Smooth muscle cell (in vitro differentiated cells): ENCODE measurements at regions not wholly inside any gene's neighbourhood (a gene's known extent, or its start where the extent isn't known, plus 50 kb on each side); places are given as distances from the start of the nearest gene placed in this dataset.

Experiments used
- DNase-seq: peaks from one replicate; lab custom pipeline; 2025; ENCODE audit not compliant: unreplicated experiment; lab: John Stamatoyannopoulos, UW
- H2AFZ ChIP-seq: fragments of 200-600 bp; sonication (generic); 2 replicates; pipeline ENCODE4 v1.6.0; 2016; ENCODE audit warnings: antibody characterized with exemption, low read depth, mild to moderate bottlenecking
- H3F3A ChIP-seq: fragments of 200-600 bp; sonication (generic); 2 replicates; pipeline ENCODE4 v1.6.0; 2017; ENCODE audit warnings: antibody characterized with exemption, low read depth
- H3K27ac ChIP-seq: fragments of 200-600 bp; sonication (generic); 2 replicates; pipeline ENCODE4 v1.5.1; 2016; ENCODE audit warnings: low read depth, mild to moderate bottlenecking
- H3K27me3 ChIP-seq: fragments of 200-600 bp; sonication (generic); 2 replicates; pipeline ENCODE4 v1.6.1; 2016; ENCODE audit warnings: low read depth, mild to moderate bottlenecking
- H3K36me3 ChIP-seq: fragments of 200-600 bp; sonication (generic); 2 replicates; pipeline ENCODE4 v1.5.1; 2016; ENCODE audit warnings: low read depth
- H3K4me1 ChIP-seq: fragments of 200-600 bp; sonication (generic); 2 replicates; pipeline ENCODE4 v1.5.1; 2016; ENCODE audit warnings: low read depth
- H3K4me2 ChIP-seq: fragments of 200-600 bp; sonication (generic); 2 replicates; pipeline ENCODE4 v1.6.0; 2016; ENCODE audit warnings: mild to moderate bottlenecking
- H3K4me3 ChIP-seq: fragments of 200-600 bp; sonication (generic); 2 replicates; pipeline ENCODE4 v1.5.1; 2016; ENCODE audit warnings: mild to moderate bottlenecking
- H3K79me2 ChIP-seq: fragments of 200-600 bp; sonication (generic); 2 replicates; pipeline ENCODE4 v1.6.0; 2016; ENCODE audit warnings: low read depth, mild to moderate bottlenecking
- H3K9ac ChIP-seq: fragments of 200-600 bp; sonication (generic); 2 replicates; pipeline ENCODE4 v1.6.0; 2016; ENCODE audit warnings: low read depth
- H3K9me3 ChIP-seq: fragments of 200-600 bp; sonication (generic); replicated peaks from 2 replicates; pipeline ENCODE4 v1.5.1; 2016; ENCODE audit warnings: low read depth
- H4K20me1 ChIP-seq: fragments of 200-600 bp; sonication (generic); 2 replicates; pipeline ENCODE4 v1.6.0; 2016; ENCODE audit warnings: low read depth
- CTCF ChIP-seq: fragments of 200-600 bp; sonication (generic); IDR thresholded peaks from 2 replicates; pipeline ENCODE4 v1.5.1; 2017; ENCODE audit warnings: borderline replicate concordance, mild to moderate bottlenecking, antibody characterized with exemption; ENCODE audit not compliant: insufficient read depth, poor library complexity, severe bottlenecking
- WGBS: methylation state at CpG from one replicate; pipeline ENCODE4 v1.1.7; 2016; ENCODE audit warnings: low lambda C conversion rate; 5-methylcytosine and 5-hydroxymethylcytosine counted together

- Histone ChIP-seq H3K4me3 (no peak overlapping the region), H3K79me2 (no peaks in the 10 kb centered on the region), H3K4me1 (no peaks in the 10 kb centered on the region), H4K20me1 (no peaks in the 10 kb centered on the region), H3K27me3 (no peaks in the 10 kb centered on the region), H3K27ac (no peak overlapping the region), H3K9me3 (no peaks in the 10 kb centered on the region), H3F3A (no peaks in the 10 kb centered on the region), H3K9ac (no peak overlapping the region), H3K36me3 (no peaks in the 10 kb centered on the region), H3K4me2 (no peak overlapping the region), H2AFZ (no peak overlapping the region)
- no peak for TF ChIP-seq CTCF
- no peak for DNase-seq
- 93% methylated on average over 1 of the region's 1 CpG for WGBS
These were observed 411.6 kb upstream of the MAGEB18 start for GRCh38 chrX:25726539-25726938.

GRCh38 chrX:25733148-25733547, 405.0 kb upstream of the MAGEB18 start:
- DNase-seq: no peak
- Histone ChIP-seq H3K4me1 (no peaks in the 10 kb centered on the region), H3K9ac (no peak overlapping the region), H4K20me1 (no peaks in the 10 kb centered on the region), H2AFZ (no peak overlapping the region), H3K36me3 (no peaks in the 10 kb centered on the region), H3K4me2 (no peak overlapping the region), H3F3A (no peaks in the 10 kb centered on the region), H3K9me3 (no peaks in the 10 kb centered on the region), H3K4me3 (no peak overlapping the region), H3K27me3 (no peaks in the 10 kb centered on the region), H3K79me2 (no peaks in the 10 kb centered on the region), H3K27ac (no peak overlapping the region)
- TF ChIP-seq CTCF: no peak
- 58% methylated on average over 3 of the region's 3 CpGs for WGBS

- no peak overlapping the region for H3K4me3 ChIP-seq
These were observed 400.6 kb upstream of the MAGEB18 start for GRCh38 chrX:25737540-25737939.

GRCh38 chrX:25742334-25742733, 395.8 kb upstream of the MAGEB18 start:
- Histone ChIP-seq H3F3A (no peaks in the 10 kb centered on the region), H2AFZ (no peak overlapping the region), H3K4me1 (no peaks in the 10 kb centered on the region), H3K4me2 (no peak overlapping the region), H3K36me3 (no peaks in the 10 kb centered on the region), H3K27ac (no peak overlapping the region), H3K27me3 (no peaks in the 10 kb centered on the region), H3K9ac (no peak overlapping the region), H4K20me1 (no peaks in the 10 kb centered on the region), H3K4me3 (no peak overlapping the region), H3K9me3 (no peaks in the 10 kb centered on the region), H3K79me2 (no peaks in the 10 kb centered on the region)
- no peak for TF ChIP-seq CTCF
- WGBS: 53% methylated on average over 2 of the region's 2 CpGs
- no peak for DNase-seq

More at GRCh38 chrX:25737540-25737939, 400.6 kb upstream of the MAGEB18 start:
- H3K4me2 ChIP-seq: no peak overlapping the region
- no peaks in the 10 kb centered on the region for H3K9me3 ChIP-seq
- H3K79me2 ChIP-seq: no peaks in the 10 kb centered on the region
- no peaks in the 10 kb centered on the region for H3K27me3 ChIP-seq
- TF ChIP-seq CTCF: no peak
- H3K36me3 ChIP-seq: no peaks in the 10 kb centered on the region
- no peaks in the 10 kb centered on the region for H4K20me1 ChIP-seq
- H3K27ac ChIP-seq: no peak overlapping the region
- no peak for DNase-seq
- H3K9ac ChIP-seq: no peak overlapping the region
- H3K4me1 ChIP-seq: no peaks in the 10 kb centered on the region
- no peaks in the 10 kb centered on the region for H3F3A ChIP-seq
- no peak overlapping the region for H2AFZ ChIP-seq
